IPS DF 6.9 (cell line): ENCODE measurements at regions not wholly inside any gene's neighbourhood (a gene's known extent, or its start where the extent isn't known, plus 50 kb on each side); places are given as distances from the start of the nearest gene placed in this dataset.
"Not testable (repeated sequence)": the region's sequence is repeated elsewhere in the genome, so short reads cannot be mapped to it uniquely, and the experiment has no call there.

Source experiments
- DNase-seq: peaks from one replicate; pipeline ENCODE4 v3.0.0-alpha.2; 2013; ENCODE audit warnings: low read depth, low spot score
- H3K27ac ChIP-seq: one replicate; pipeline ENCODE4 v1.5.1; 2013; ENCODE audit warnings: low read length, control low read depth
- H3K27me3 ChIP-seq: 2 replicates; pipeline ENCODE4 v1.6.1; 2013; ENCODE audit warnings: mild to moderate bottlenecking, low read length; ENCODE audit not compliant: control insufficient read depth, insufficient read depth
- H3K36me3 ChIP-seq: 2 replicates; pipeline ENCODE4 v1.6.1; 2013; ENCODE audit warnings: low read length; ENCODE audit not compliant: control insufficient read depth, insufficient read depth
- H3K4me1 ChIP-seq: 2 replicates; pipeline ENCODE4 v1.6.1; 2013; ENCODE audit warnings: low read length; ENCODE audit not compliant: control insufficient read depth, insufficient read depth
- H3K4me3 ChIP-seq: 2 replicates; pipeline ENCODE4 v1.5.1; 2013; ENCODE audit warnings: mild to moderate bottlenecking, low read length
- H3K9me3 ChIP-seq: 2 replicates; pipeline ENCODE4 v1.6.1; 2013; ENCODE audit warnings: low read length, inconsistent platforms; ENCODE audit not compliant: control insufficient read depth, insufficient read depth
- WGBS: extraction: QIAGEN DNeasy Blood & Tissue Kit; methylation state at CpG from one replicate; pipeline ENCODE4 v1.1.7; 2013; ENCODE audit warnings: mixed read lengths, missing lambda C conversion rate; ENCODE audit not compliant: insufficient read length, insufficient coverage; 5-methylcytosine and 5-hydroxymethylcytosine counted together

GRCh38 chr4:17250591-17250990 lies 261.3 kb downstream of the QDPR start:
- H3K27ac ChIP-seq: no peak overlapping the region

GRCh38 chr4:17246656-17247055 lies 265.2 kb downstream of the QDPR start:
- WGBS: no CpG with 5 or more reads among the region's 2 CpGs
- 0 out of 2 replicates have a peak, but pooled peaks cover 1% of the 10 kb centered on the region for H3K4me1 ChIP-seq
- no peak overlapping the region for H3K27ac ChIP-seq
- H3K4me3 ChIP-seq: no peak overlapping the region
- H3K36me3 ChIP-seq: no peaks in the 10 kb centered on the region
- DNase-seq: no peak
- no peaks in the 10 kb centered on the region for H3K9me3 ChIP-seq
- H3K27me3 ChIP-seq: no peaks in the 10 kb centered on the region

More at GRCh38 chr4:17250591-17250990, 261.3 kb downstream of the QDPR start:
- Histone ChIP-seq H3K4me1 (0 out of 2 replicates have a peak, but pooled peaks cover 1% of the 10 kb centered on the region), H3K36me3 (no peaks in the 10 kb centered on the region), H3K27me3 (no peaks in the 10 kb centered on the region), H3K9me3 (no peaks in the 10 kb centered on the region), H3K4me3 (no peak overlapping the region)
- no peak for DNase-seq
- WGBS: no CpG with 5 or more reads among the region's 4 CpGs

GRCh38 chr4:17241835-17242234 lies 270.1 kb downstream of the QDPR start:
- H3K27ac ChIP-seq: no peak overlapping the region
- H3K4me3 ChIP-seq: no peak overlapping the region
- 0 out of 2 replicates have a peak, but pooled peaks cover 1% of the 10 kb centered on the region for H3K4me1 ChIP-seq
- WGBS: no CpG with 5 or more reads among the region's 1 CpG
- H3K27me3 ChIP-seq: no peaks in the 10 kb centered on the region
- no peaks in the 10 kb centered on the region for H3K36me3 ChIP-seq
- no peak for DNase-seq
- no peaks in the 10 kb centered on the region for H3K9me3 ChIP-seq

GRCh38 chr4:17238633-17239032 lies 273.3 kb downstream of the QDPR start:
- Histone ChIP-seq H3K4me1 (no peaks in the 10 kb centered on the region), H3K4me3 (no peak overlapping the region), H3K27me3 (no peaks in the 10 kb centered on the region), H3K9me3 (no peaks in the 10 kb centered on the region), H3K27ac (no peak overlapping the region), H3K36me3 (no peaks in the 10 kb centered on the region)
- no peak for DNase-seq
- WGBS: no CpG with 5 or more reads among the region's 6 CpGs

GRCh38 chr4:17236686-17237085 lies 275.2 kb downstream of the QDPR start:
- Histone ChIP-seq H3K4me3 (no peak overlapping the region), H3K4me1 (no peaks in the 10 kb centered on the region), H3K27me3 (no peaks in the 10 kb centered on the region), H3K27ac (no peak overlapping the region), H3K36me3 (no peaks in the 10 kb centered on the region), H3K9me3 (no peaks in the 10 kb centered on the region)
- no peak for DNase-seq
- WGBS: no CpG with 5 or more reads among the region's 1 CpG

GRCh38 chr4:17234678-17235077 lies 277.2 kb downstream of the QDPR start:
- no CpG with 5 or more reads among the region's 1 CpG for WGBS
- no peak for DNase-seq
- Histone ChIP-seq H3K9me3 (no peaks in the 10 kb centered on the region), H3K27me3 (no peaks in the 10 kb centered on the region), H3K27ac (no peak overlapping the region), H3K4me1 (no peaks in the 10 kb centered on the region), H3K36me3 (no peaks in the 10 kb centered on the region), H3K4me3 (no peak overlapping the region)

- DNase-seq: no peak
- H3K4me3 ChIP-seq: no peak overlapping the region
- no CpG with 5 or more reads among the region's 3 CpGs for WGBS
These were observed 279.2 kb downstream of the QDPR start for GRCh38 chr4:17232566-17233253.

GRCh38 chr4:17231880-17232475 lies 279.9 kb downstream of the QDPR start:
- not testable (repeated sequence) for H3K9me3 ChIP-seq, H3K4me3 ChIP-seq, H3K27ac ChIP-seq, DNase-seq, H3K27me3 ChIP-seq, H3K36me3 ChIP-seq, H3K4me1 ChIP-seq
- WGBS: no CpG with 5 or more reads among the region's 9 CpGs

More at GRCh38 chr4:17232566-17233253, 279.2 kb downstream of the QDPR start:
- Histone ChIP-seq H3K27ac (no peak overlapping the region), H3K4me1 (no peaks in the 10 kb centered on the region), H3K9me3 (no peaks in the 10 kb centered on the region), H3K27me3 (no peaks in the 10 kb centered on the region), H3K36me3 (no peaks in the 10 kb centered on the region)

GRCh38 chr4:17230727-17231126 lies 281.2 kb downstream of the QDPR start:
- Histone ChIP-seq H3K27ac (no peak overlapping the region), H3K9me3 (no peaks in the 10 kb centered on the region), H3K4me1 (no peaks in the 10 kb centered on the region), H3K36me3 (no peaks in the 10 kb centered on the region), H3K27me3 (no peaks in the 10 kb centered on the region), H3K4me3 (no peak overlapping the region)
- DNase-seq: no peak
- WGBS: no CpG with 5 or more reads among the region's 1 CpG

GRCh38 chr4:17220816-17221215 lies 291.1 kb downstream of the QDPR start:
- no peak for DNase-seq
- Histone ChIP-seq H3K36me3 (no peaks in the 10 kb centered on the region), H3K27ac (no peak overlapping the region)

GRCh38 chr4:17218786-17219185 lies 293.1 kb downstream of the QDPR start:
- Histone ChIP-seq H3K27me3 (no peaks in the 10 kb centered on the region), H3K4me1 (no peaks in the 10 kb centered on the region), H3K36me3 (no peaks in the 10 kb centered on the region), H3K9me3 (peaks cover 3% of the 10 kb centered on the region), H3K27ac (no peak overlapping the region), H3K4me3 (no peak overlapping the region)
- WGBS: no CpG with 5 or more reads among the region's 3 CpGs
- DNase-seq: no peak

More at GRCh38 chr4:17220816-17221215, 291.1 kb downstream of the QDPR start:
- H3K27me3 ChIP-seq: no peaks in the 10 kb centered on the region
- H3K4me3 ChIP-seq: no peak overlapping the region
- H3K4me1 ChIP-seq: no peaks in the 10 kb centered on the region
- no peaks in the 10 kb centered on the region; the same call in 1 of the 2 replicates for H3K9me3 ChIP-seq
